Naive thymus-derived CD4-positive, alpha-beta T cell (primary cell): ENCODE measurements at regions not wholly inside any gene's neighbourhood (a gene's known extent, or its start where the extent isn't known, plus 50 kb on each side); places are given as distances from the start of the nearest gene placed in this dataset.
"Not testable (repeated sequence)": the region's sequence is repeated elsewhere in the genome, so short reads cannot be mapped to it uniquely, and the experiment has no call there.

Experiments used
- ATAC-seq: fragments of 150-1000 bp; cut with Tn5 transposase; 2 replicates; pipeline ENCODE4 v1.10.0; 2021; ENCODE audit warnings: mild to moderate bottlenecking, moderate library complexity
- CTCF ChIA-PET: fragments of 350-600 bp; sonication (Branson Sonifier 250); formaldehyde crosslinking; loops from one replicate; lab custom pipeline; 2021; ENCODE audit warnings: antibody characterized with exemption; lab: Charles Lee
- POLR2A ChIA-PET: fragments of 350-600 bp; sonication (Branson Sonifier 250); formaldehyde crosslinking; loops from one replicate; lab custom pipeline; 2021; ENCODE audit warnings: antibody characterized with exemption, inconsistent platforms; lab: Charles Lee
- DNase-seq, 9 donors: peaks; one replicate each; pipeline versions ENCODE4 v3.0.0 to v3.0.0-alpha.2; 2020 to 2022; ENCODE audit warnings: mixed read lengths in 1 of 9
- H3K27ac ChIP-seq: one replicate; pipeline ENCODE4 v1.7.0; 2013; ENCODE audit warnings: mild to moderate bottlenecking, low read depth, low read length, moderate library complexity
- H3K27me3 ChIP-seq, 2 donors: one replicate each; pipeline ENCODE4 v1.7.0; 2013; ENCODE audit warnings: low read length in 2 of 2, mild to moderate bottlenecking in 2 of 2, moderate library complexity in 2 of 2; ENCODE audit not compliant: control insufficient read depth in 2 of 2, insufficient read depth in 2 of 2
- H3K36me3 ChIP-seq, 3 experiments: 1 replicate in 2 of 3; 2 replicates in 1 of 3; pipeline ENCODE4 v1.7.0; 2013; ENCODE audit warnings: low read length in 3 of 3, mild to moderate bottlenecking in 3 of 3, moderate library complexity in 1 of 3; ENCODE audit not compliant: insufficient read depth in 3 of 3, control insufficient read depth in 2 of 3
- H3K4me1 ChIP-seq, 2 donors: one replicate each; pipeline ENCODE4 v1.7.0; 2013; ENCODE audit warnings: low read length in 2 of 2, mild to moderate bottlenecking in 2 of 2, moderate library complexity in 1 of 2; ENCODE audit not compliant: control insufficient read depth in 2 of 2, insufficient read depth in 2 of 2
- H3K4me3 ChIP-seq: 2 replicates; pipeline ENCODE4 v1.7.0; 2013; ENCODE audit warnings: mild to moderate bottlenecking, low read length
- H3K9me3 ChIP-seq, 3 experiments: 1 replicate in 2 of 3; 2 replicates in 1 of 3; pipeline ENCODE4 v1.7.0; 2013; ENCODE audit warnings: low read length in 3 of 3; ENCODE audit not compliant: control insufficient read depth in 2 of 3
- H3K27ac Mint-ChIP-seq, 9 donors: one replicate each; pipeline ENCODE4 v1.8.0; 2020 to 2022; ENCODE audit warnings: mixed read lengths in 9 of 9, mild to moderate bottlenecking in 8 of 9, moderate library complexity in 5 of 9, inconsistent platforms in 2 of 9
- H3K27me3 Mint-ChIP-seq, 5 donors: one replicate each; pipeline ENCODE4 v1.8.0; 2021 to 2022; ENCODE audit warnings: mixed read lengths in 5 of 5, mild to moderate bottlenecking in 1 of 5
- H3K36me3 Mint-ChIP-seq, 5 donors: one replicate each; pipeline ENCODE4 v1.8.0; 2020 to 2022; ENCODE audit warnings: mixed read lengths in 5 of 5, mild to moderate bottlenecking in 3 of 5, inconsistent platforms in 1 of 5
- H3K4me1 Mint-ChIP-seq, 7 donors: one replicate each; pipeline ENCODE4 v1.8.0; 2020 to 2022; ENCODE audit warnings: mixed read lengths in 7 of 7, mild to moderate bottlenecking in 3 of 7, inconsistent platforms in 1 of 7
- H3K4me3 Mint-ChIP-seq, 10 donors: one replicate each; pipeline ENCODE4 v1.8.0; 2020 to 2022; ENCODE audit warnings: mild to moderate bottlenecking in 10 of 10, mixed read lengths in 10 of 10, moderate library complexity in 6 of 10, inconsistent platforms in 2 of 10
- H3K9me3 Mint-ChIP-seq, 11 donors: one replicate each; pipeline ENCODE4 v1.8.0; 2020 to 2022; ENCODE audit warnings: mixed read lengths in 11 of 11, mild to moderate bottlenecking in 4 of 11, inconsistent platforms in 1 of 11, moderate library complexity in 1 of 11
- intact Hi-C, 2 donors: fragments of 100-400 bp; cut with micrococcal nuclease; formaldehyde crosslinking; loops; one replicate each; pipeline ENCODE4 v1.15.1; 2023

GRCh38 chrX:46325312-46325877 lies 219.8 kb downstream of the ZNF674 start:
- no peak overlapping the region for H3K4me3 Mint-ChIP-seq
- no peaks in the 10 kb centered on the region for H3K27me3 Mint-ChIP-seq
- CTCF ChIA-PET = no interaction called here

GRCh38 chrX:46324166-46324565 lies 221.1 kb downstream of the ZNF674 start:
- ChIA-PET CTCF (no interaction called here), POLR2A (no interaction called here)
- Histone ChIP-seq H3K4me1 (peaks cover 7 to 22% of the 10 kb centered on the region in 2 donors), H3K36me3 (no peaks in the 10 kb centered on the region), H3K27ac (no peak overlapping the region), H3K27me3 (no peaks in the 10 kb centered on the region), H3K9me3 (no peaks in the 10 kb centered on the region), H3K4me3 (no peak overlapping the region)
- H3K4me1 Mint-ChIP-seq = peaks cover 12 to 56% (median 31%) of the 10 kb centered on the region in 7 donors
- H3K9me3 Mint-ChIP-seq = peaks cover 0 to 3% (median 0%) of the 10 kb centered on the region in 11 donors
- H3K27ac Mint-ChIP-seq = no peak overlapping the region
- no peak overlapping the region for H3K4me3 Mint-ChIP-seq
- H3K27me3 Mint-ChIP-seq = no peaks in the 10 kb centered on the region
- DNase-seq = no peak
- intact Hi-C loops = loop anchor here (5.0 kb wide), 2 partner anchors 42 to 517 kb away; no protein-coding TSS in a partner anchor
- ATAC-seq = no peak
- peaks cover 0 to 4% (median 0%) of the 10 kb centered on the region in 5 donors for H3K36me3 Mint-ChIP-seq

More at GRCh38 chrX:46325312-46325877, 219.8 kb downstream of the ZNF674 start:
- POLR2A ChIA-PET = no interaction called here
- H3K4me1 ChIP-seq = peaks cover 0 to 10% of the 10 kb centered on the region in 2 donors
- Mint-ChIP-seq H3K27ac (peak overlapping the region in 2 of 9 donors; percentile 11 to 32), H3K4me1 (peaks cover 8 to 44% (median 19%) of the 10 kb centered on the region in 7 donors), H3K36me3 (peaks cover 0 to 2% (median 0%) of the 10 kb centered on the region in 5 donors), H3K9me3 (peaks cover 0 to 3% (median 0%) of the 10 kb centered on the region in 11 donors)
- H3K27me3 ChIP-seq = no peaks in the 10 kb centered on the region
- ATAC-seq (no peak), DNase-seq (peak in 1 of 9 donors; percentile 48)
- no peak overlapping the region for H3K4me3 ChIP-seq
- H3K27ac ChIP-seq = no peak overlapping the region
- no peaks in the 10 kb centered on the region for H3K36me3 ChIP-seq
- intact Hi-C loops = no loop called here
- no peaks in the 10 kb centered on the region for H3K9me3 ChIP-seq

- H3K27me3 Mint-ChIP-seq, H3K9me3 ChIP-seq, CTCF ChIA-PET, H3K9me3 Mint-ChIP-seq, H3K4me3 ChIP-seq, H3K27ac Mint-ChIP-seq, DNase-seq, H3K27ac ChIP-seq, H3K36me3 ChIP-seq, H3K27me3 ChIP-seq, POLR2A ChIA-PET, H3K4me3 Mint-ChIP-seq, ATAC-seq, H3K36me3 Mint-ChIP-seq: not testable (repeated sequence)
- intact Hi-C loops = loop anchor here (5.0 kb wide), 2 partner anchors 41 to 516 kb away; no protein-coding TSS in a partner anchor
- peaks cover 7 to 22% of the 10 kb centered on the region in 2 donors for H3K4me1 ChIP-seq
- H3K4me1 Mint-ChIP-seq = peaks cover 14 to 65% (median 41%) of the 10 kb centered on the region in 7 donors
Measured at GRCh38 chrX:46322929-46323328, 222.3 kb downstream of the ZNF674 start.

GRCh38 chrX:46321676-46322075 lies 223.5 kb downstream of the ZNF674 start:
- peaks cover 0 to 3% (median 0%) of the 10 kb centered on the region in 11 donors for H3K9me3 Mint-ChIP-seq
- H3K27ac ChIP-seq = no peak overlapping the region
- intact Hi-C loops = loop anchor here (5.0 kb wide), 2 partner anchors 39 to 514 kb away; no protein-coding TSS in a partner anchor
- peaks cover 7 to 22% of the 10 kb centered on the region in 2 donors for H3K4me1 ChIP-seq
- H3K4me3 ChIP-seq = no peak overlapping the region
- DNase-seq (no peak), ATAC-seq (no peak)
- H3K27ac Mint-ChIP-seq = peak overlapping the region in 4 of 9 donors; percentile 12 to 77 (median 40)
- H3K36me3 Mint-ChIP-seq = peaks cover 0 to 4% (median 0%) of the 10 kb centered on the region in 5 donors
- ChIA-PET CTCF (no interaction called here), POLR2A (no interaction called here)
- no peak overlapping the region for H3K4me3 Mint-ChIP-seq
- no peaks in the 10 kb centered on the region for H3K27me3 Mint-ChIP-seq
- peaks cover 14 to 65% (median 41%) of the 10 kb centered on the region in 7 donors for H3K4me1 Mint-ChIP-seq
- no peaks in the 10 kb centered on the region for H3K9me3 ChIP-seq
- no peaks in the 10 kb centered on the region for H3K27me3 ChIP-seq
- H3K36me3 ChIP-seq = no peaks in the 10 kb centered on the region

GRCh38 chrX:46319750-46320149 lies 225.5 kb downstream of the ZNF674 start:
- ChIA-PET POLR2A (interaction anchor here (1.3 kb wide), 1 partner anchor 513 kb away, joined by 3 read pairs; no protein-coding TSS in a partner anchor), CTCF (no interaction called here)
- peak overlapping the region in 8 of 10 donors; percentile 9 to 74 (median 40) for H3K4me3 Mint-ChIP-seq
- Histone ChIP-seq H3K9me3 (no peaks in the 10 kb centered on the region), H3K4me1 (peaks cover 7 to 22% of the 10 kb centered on the region in 2 donors), H3K4me3 (no peak overlapping the region), H3K27me3 (no peaks in the 10 kb centered on the region), H3K36me3 (no peaks in the 10 kb centered on the region), H3K27ac (no peak overlapping the region)
- no peak for ATAC-seq
- H3K9me3 Mint-ChIP-seq = peaks cover 0 to 3% (median 0%) of the 10 kb centered on the region in 11 donors
- H3K27me3 Mint-ChIP-seq = no peaks in the 10 kb centered on the region
- H3K4me1 Mint-ChIP-seq = peaks cover 10 to 55% (median 31%) of the 10 kb centered on the region in 7 donors
- DNase-seq = no peak
- intact Hi-C loops = loop anchor here (5.0 kb wide), 2 partner anchors 37 to 512 kb away; no protein-coding TSS in a partner anchor
- peaks cover 0 to 4% (median 0%) of the 10 kb centered on the region in 5 donors for H3K36me3 Mint-ChIP-seq
- H3K27ac Mint-ChIP-seq = peak overlapping the region; percentile 39 to 86 (median 77)

GRCh38 chrX:46318551-46318950 lies 226.7 kb downstream of the ZNF674 start:
- H3K27ac Mint-ChIP-seq = peak overlapping the region in 1 of 9 donors; percentile 39
- CTCF ChIA-PET = no interaction called here
- intact Hi-C loops = no loop called here
- peaks cover 8 to 49% (median 28%) of the 10 kb centered on the region in 7 donors for H3K4me1 Mint-ChIP-seq
- peaks cover 0 to 4% (median 0%) of the 10 kb centered on the region in 5 donors for H3K36me3 Mint-ChIP-seq
- Histone ChIP-seq H3K27ac (no peak overlapping the region), H3K36me3 (no peaks in the 10 kb centered on the region), H3K9me3 (no peaks in the 10 kb centered on the region), H3K27me3 (no peaks in the 10 kb centered on the region), H3K4me3 (no peak overlapping the region), H3K4me1 (peaks cover 7 to 22% of the 10 kb centered on the region in 2 donors)
- H3K27me3 Mint-ChIP-seq = no peaks in the 10 kb centered on the region
- DNase-seq = no peak
- POLR2A ChIA-PET = no interaction called here
- peaks cover 0 to 3% (median 0%) of the 10 kb centered on the region in 11 donors for H3K9me3 Mint-ChIP-seq
- no peak overlapping the region for H3K4me3 Mint-ChIP-seq
- ATAC-seq = no peak
